ENCODE measurements at regions not wholly inside any gene's neighbourhood (a gene's known extent, or its start where the extent isn't known, plus 50 kb on each side); places are given as distances from the start of the nearest gene placed in this dataset.

DNA sequence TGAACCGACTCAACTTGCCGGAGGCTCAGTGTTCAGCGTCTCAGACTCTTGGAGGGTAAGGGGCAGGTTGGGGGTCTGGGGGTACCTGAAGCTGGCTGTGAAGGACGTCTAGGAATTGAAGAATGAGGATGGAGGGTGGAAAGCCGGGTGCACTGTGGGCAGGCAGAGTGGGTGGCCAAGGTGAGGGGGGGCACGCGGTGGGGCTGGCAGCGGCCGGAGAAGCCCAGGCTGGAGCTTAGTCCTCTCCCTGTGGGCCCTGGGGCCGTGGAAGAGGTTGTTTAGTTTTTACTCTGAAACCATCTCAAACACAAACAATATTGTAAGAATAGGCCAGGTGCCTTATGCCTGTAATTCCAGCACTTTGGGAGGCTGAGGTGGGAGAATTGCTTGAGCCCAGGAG is 83.4 kb downstream of the UNCX start:
- TF ChIP-seq CTCF (IDR thresholded peaks at IDR 0.05) (no peak), POLR2A (IDR thresholded peaks at IDR 0.05) (no peak)

Measured in right lobe of liver (tissue), 4 donors.